ENCODE measurements at regions not wholly inside any gene's neighbourhood (a gene's known extent, or its start where the extent isn't known, plus 50 kb on each side); places are given as distances from the start of the nearest gene placed in this dataset.

GRCh38 chr13:112182846-112183531 lies 116.0 kb downstream of the SOX1 start:
- 71% methylated on average over 22 of the region's 24 CpGs for WGBS (ENCODE audit: insufficient coverage)

GRCh38 chr13:112183532-112184090 lies 116.7 kb downstream of the SOX1 start:
- no peak for DNase-seq
- Histone ChIP-seq H3K27me3 (ENCODE audit: control insufficient read depth, insufficient read depth, low read length) (peaks cover 38% of the 10 kb centered on the region), H3K4me3 (ENCODE audit: low read length) (no peak overlapping the region), H3K36me3 (ENCODE audit: control insufficient read depth, insufficient read depth, low read length) (no peaks in the 10 kb centered on the region), H3K9me3 (replicated peaks; ENCODE audit: control insufficient read depth, low read depth, low read length) (no peaks in the 10 kb centered on the region), H3K27ac (ENCODE audit: low read length) (no peak overlapping the region), H3K4me1 (ENCODE audit: control insufficient read depth, insufficient read depth, low read length) (no peaks in the 10 kb centered on the region)
- WGBS (ENCODE audit: insufficient coverage) = 70% methylated on average over 16 of the region's 24 CpGs

More at GRCh38 chr13:112182846-112183531, 116.0 kb downstream of the SOX1 start:
- Histone ChIP-seq H3K36me3 (ENCODE audit: control insufficient read depth, insufficient read depth, low read length) (no peaks in the 10 kb centered on the region), H3K27ac (ENCODE audit: low read length) (no peak overlapping the region), H3K4me1 (ENCODE audit: control insufficient read depth, insufficient read depth, low read length) (peaks cover 1% of the 10 kb centered on the region), H3K4me3 (ENCODE audit: low read length) (no peak overlapping the region), H3K27me3 (ENCODE audit: control insufficient read depth, insufficient read depth, low read length) (peaks cover 42% of the 10 kb centered on the region), H3K9me3 (replicated peaks; ENCODE audit: control insufficient read depth, low read depth, low read length) (no peaks in the 10 kb centered on the region)
- DNase-seq = no peak

GRCh38 chr13:112184261-112184660 lies 117.3 kb downstream of the SOX1 start:
- H3K36me3 ChIP-seq (ENCODE audit: control insufficient read depth, insufficient read depth, low read length) = no peaks in the 10 kb centered on the region
- 78% methylated on average over 12 of the region's 14 CpGs for WGBS (ENCODE audit: insufficient coverage)
- no peaks in the 10 kb centered on the region for H3K9me3 ChIP-seq (replicated peaks; ENCODE audit: control insufficient read depth, low read depth, low read length)
- DNase-seq = no peak
- no peak overlapping the region for H3K4me3 ChIP-seq (ENCODE audit: low read length)
- no peaks in the 10 kb centered on the region for H3K4me1 ChIP-seq (ENCODE audit: control insufficient read depth, insufficient read depth, low read length)
- peaks cover 34% of the 10 kb centered on the region for H3K27me3 ChIP-seq (ENCODE audit: control insufficient read depth, insufficient read depth, low read length)
- no peak overlapping the region for H3K27ac ChIP-seq (ENCODE audit: low read length)

GRCh38 chr13:112184851-112185371 lies 118.0 kb downstream of the SOX1 start:
- H3K27me3 ChIP-seq (ENCODE audit: control insufficient read depth, insufficient read depth, low read length) = peaks cover 28% of the 10 kb centered on the region
- 85% methylated on average over 4 of the region's 15 CpGs for WGBS (ENCODE audit: insufficient coverage)
- no peak overlapping the region for H3K27ac ChIP-seq (ENCODE audit: low read length)
- H3K36me3 ChIP-seq (ENCODE audit: control insufficient read depth, insufficient read depth, low read length) = no peaks in the 10 kb centered on the region
- H3K4me1 ChIP-seq (ENCODE audit: control insufficient read depth, insufficient read depth, low read length) = no peaks in the 10 kb centered on the region
- DNase-seq = no peak
- no peaks in the 10 kb centered on the region for H3K9me3 ChIP-seq (replicated peaks; ENCODE audit: control insufficient read depth, low read depth, low read length)
- H3K4me3 ChIP-seq (ENCODE audit: low read length) = no peak overlapping the region

GRCh38 chr13:112185466-112185865 lies 118.5 kb downstream of the SOX1 start:
- Histone ChIP-seq H3K4me3 (ENCODE audit: low read length) (no peak overlapping the region), H3K4me1 (ENCODE audit: control insufficient read depth, insufficient read depth, low read length) (no peaks in the 10 kb centered on the region), H3K27ac (ENCODE audit: low read length) (no peak overlapping the region), H3K36me3 (ENCODE audit: control insufficient read depth, insufficient read depth, low read length) (no peaks in the 10 kb centered on the region), H3K27me3 (ENCODE audit: control insufficient read depth, insufficient read depth, low read length) (peaks cover 25% of the 10 kb centered on the region), H3K9me3 (replicated peaks; ENCODE audit: control insufficient read depth, low read depth, low read length) (no peaks in the 10 kb centered on the region)
- 85% methylated on average over 4 of the region's 9 CpGs for WGBS (ENCODE audit: insufficient coverage)
- no peak for DNase-seq

GRCh38 chr13:112186091-112186490 lies 119.1 kb downstream of the SOX1 start:
- DNase-seq = no peak
- H3K36me3 ChIP-seq (ENCODE audit: control insufficient read depth, insufficient read depth, low read length) = no peaks in the 10 kb centered on the region
- 96% methylated on average over 5 of the region's 6 CpGs for WGBS (ENCODE audit: insufficient coverage)
- no peaks in the 10 kb centered on the region for H3K4me1 ChIP-seq (ENCODE audit: control insufficient read depth, insufficient read depth, low read length)
- H3K4me3 ChIP-seq (ENCODE audit: low read length) = no peak overlapping the region
- peaks cover 20% of the 10 kb centered on the region for H3K27me3 ChIP-seq (ENCODE audit: control insufficient read depth, insufficient read depth, low read length)
- H3K27ac ChIP-seq (ENCODE audit: low read length) = no peak overlapping the region
- H3K9me3 ChIP-seq (replicated peaks; ENCODE audit: control insufficient read depth, low read depth, low read length) = no peaks in the 10 kb centered on the region

- H3K9me3 ChIP-seq (replicated peaks; ENCODE audit: control insufficient read depth, low read depth, low read length) = no peaks in the 10 kb centered on the region
- H3K4me1 ChIP-seq (ENCODE audit: control insufficient read depth, insufficient read depth, low read length) = no peaks in the 10 kb centered on the region
- H3K36me3 ChIP-seq (ENCODE audit: control insufficient read depth, insufficient read depth, low read length) = no peaks in the 10 kb centered on the region
- H3K27me3 ChIP-seq (ENCODE audit: control insufficient read depth, insufficient read depth, low read length) = peaks cover 10% of the 10 kb centered on the region
- 93% methylated on average over 9 of the region's 18 CpGs for WGBS (ENCODE audit: insufficient coverage)
- H3K4me3 ChIP-seq (ENCODE audit: low read length) = no peak overlapping the region
- DNase-seq = no peak
- no peak overlapping the region for H3K27ac ChIP-seq (ENCODE audit: low read length)
These were observed 120.8 kb downstream of the SOX1 start for GRCh38 chr13:112187527-112188297.

- Histone ChIP-seq H3K27me3 (ENCODE audit: control insufficient read depth, insufficient read depth, low read length) (peaks cover 8% of the 10 kb centered on the region), H3K9me3 (replicated peaks; ENCODE audit: control insufficient read depth, low read depth, low read length) (no peaks in the 10 kb centered on the region), H3K36me3 (ENCODE audit: control insufficient read depth, insufficient read depth, low read length) (no peaks in the 10 kb centered on the region), H3K4me1 (ENCODE audit: control insufficient read depth, insufficient read depth, low read length) (no peaks in the 10 kb centered on the region), H3K27ac (ENCODE audit: low read length) (no peak overlapping the region), H3K4me3 (ENCODE audit: low read length) (no peak overlapping the region)
- DNase-seq = no peak
- 96% methylated on average over 4 of the region's 6 CpGs for WGBS (ENCODE audit: insufficient coverage)
These were observed 121.3 kb downstream of the SOX1 start for GRCh38 chr13:112188298-112188610.

GRCh38 chr13:112193463-112194166 lies 126.7 kb downstream of the SOX1 start:
- WGBS (ENCODE audit: insufficient coverage) = 75% methylated on average over 13 of the region's 15 CpGs
- peaks cover 14% of the 10 kb centered on the region for H3K27me3 ChIP-seq (ENCODE audit: control insufficient read depth, insufficient read depth, low read length)
- H3K4me3 ChIP-seq (ENCODE audit: low read length) = no peak overlapping the region
- no peaks in the 10 kb centered on the region for H3K36me3 ChIP-seq (ENCODE audit: control insufficient read depth, insufficient read depth, low read length)
- H3K4me1 ChIP-seq (ENCODE audit: control insufficient read depth, insufficient read depth, low read length) = no peaks in the 10 kb centered on the region
- H3K9me3 ChIP-seq (replicated peaks; ENCODE audit: control insufficient read depth, low read depth, low read length) = no peaks in the 10 kb centered on the region
- no peak for DNase-seq
- H3K27ac ChIP-seq (ENCODE audit: low read length) = no peak overlapping the region

- no peak overlapping the region for H3K27ac ChIP-seq (ENCODE audit: low read length)
- peaks cover 13% of the 10 kb centered on the region for H3K27me3 ChIP-seq (ENCODE audit: control insufficient read depth, insufficient read depth, low read length)
- WGBS (ENCODE audit: insufficient coverage) = 88% methylated on average over 22 of the region's 22 CpGs
- no peak overlapping the region for H3K4me3 ChIP-seq (ENCODE audit: low read length)
- H3K9me3 ChIP-seq (replicated peaks; ENCODE audit: control insufficient read depth, low read depth, low read length) = no peaks in the 10 kb centered on the region
- H3K4me1 ChIP-seq (ENCODE audit: control insufficient read depth, insufficient read depth, low read length) = no peaks in the 10 kb centered on the region
- DNase-seq = no peak
- no peaks in the 10 kb centered on the region for H3K36me3 ChIP-seq (ENCODE audit: control insufficient read depth, insufficient read depth, low read length)
These were observed 127.2 kb downstream of the SOX1 start for GRCh38 chr13:112194167-112194530.
